ENCODE measurements at regions not wholly inside any gene's neighbourhood (a gene's known extent, or its start where the extent isn't known, plus 50 kb on each side); places are given as distances from the start of the nearest gene placed in this dataset.

GRCh38 chr18:29664278-29665036 is 1378.1 kb downstream of the DSC3 start:
- no peak for DNase-seq (ENCODE audit: low spot score)
- no peak overlapping the region for H3K27ac ChIP-seq
- TF ChIP-seq, protein P1, sequence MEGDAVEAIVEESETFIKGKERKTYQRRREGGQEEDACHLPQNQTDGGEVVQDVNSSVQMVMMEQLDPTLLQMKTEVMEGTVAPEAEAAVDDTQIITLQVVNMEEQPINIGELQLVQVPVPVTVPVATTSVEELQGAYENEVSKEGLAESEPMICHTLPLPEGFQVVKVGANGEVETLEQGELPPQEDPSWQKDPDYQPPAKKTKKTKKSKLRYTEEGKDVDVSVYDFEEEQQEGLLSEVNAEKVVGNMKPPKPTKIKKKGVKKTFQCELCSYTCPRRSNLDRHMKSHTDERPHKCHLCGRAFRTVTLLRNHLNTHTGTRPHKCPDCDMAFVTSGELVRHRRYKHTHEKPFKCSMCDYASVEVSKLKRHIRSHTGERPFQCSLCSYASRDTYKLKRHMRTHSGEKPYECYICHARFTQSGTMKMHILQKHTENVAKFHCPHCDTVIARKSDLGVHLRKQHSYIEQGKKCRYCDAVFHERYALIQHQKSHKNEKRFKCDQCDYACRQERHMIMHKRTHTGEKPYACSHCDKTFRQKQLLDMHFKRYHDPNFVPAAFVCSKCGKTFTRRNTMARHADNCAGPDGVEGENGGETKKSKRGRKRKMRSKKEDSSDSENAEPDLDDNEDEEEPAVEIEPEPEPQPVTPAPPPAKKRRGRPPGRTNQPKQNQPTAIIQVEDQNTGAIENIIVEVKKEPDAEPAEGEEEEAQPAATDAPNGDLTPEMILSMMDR (IDR thresholded peaks at IDR 0.05): no peak
- H3K4me3 ChIP-seq: no peak overlapping the region

DNA sequence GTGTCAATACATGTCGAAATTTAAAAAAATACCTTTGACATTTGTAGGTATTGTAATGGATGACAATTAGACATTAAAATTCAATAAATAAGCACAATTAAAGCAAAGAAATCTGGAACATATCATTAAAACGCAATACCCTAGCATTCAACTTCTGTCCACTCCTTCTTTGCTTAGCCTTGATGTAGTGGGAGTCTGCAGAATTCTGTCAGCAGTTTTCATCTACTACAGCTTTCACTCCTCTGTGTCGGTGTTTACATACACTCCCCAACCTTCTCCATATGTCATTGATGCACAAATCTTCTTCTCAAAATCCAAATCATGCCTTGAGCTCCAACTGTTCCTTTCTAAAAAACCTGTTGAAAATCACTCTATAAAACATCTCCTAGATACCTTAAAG is 1380.6 kb downstream of the DSC3 start:
- no peak for DNase-seq (ENCODE audit: low spot score)
- TF ChIP-seq, protein P1 (IDR thresholded peaks at IDR 0.05): no peak
- no peak overlapping the region for H3K27ac ChIP-seq
- no peak overlapping the region for H3K4me3 ChIP-seq

GRCh38 chr18:29660777-29661176 is 1381.8 kb downstream of the DSC3 start:
- TF ChIP-seq, protein P1 (IDR thresholded peaks at IDR 0.05): no peak

GRCh38 chr18:29653671-29654215 is 1388.8 kb downstream of the DSC3 start:
- H3K27ac ChIP-seq: no peak overlapping the region
- no peak overlapping the region for H3K4me3 ChIP-seq
- no peak for DNase-seq (ENCODE audit: low spot score)
- TF ChIP-seq, protein P1 (IDR thresholded peaks at IDR 0.05): no peak

More at GRCh38 chr18:29660777-29661176, 1381.8 kb downstream of the DSC3 start:
- Histone ChIP-seq H3K4me3 (no peak overlapping the region), H3K27ac (no peak overlapping the region)
- no peak for DNase-seq (ENCODE audit: low spot score)

DNA sequence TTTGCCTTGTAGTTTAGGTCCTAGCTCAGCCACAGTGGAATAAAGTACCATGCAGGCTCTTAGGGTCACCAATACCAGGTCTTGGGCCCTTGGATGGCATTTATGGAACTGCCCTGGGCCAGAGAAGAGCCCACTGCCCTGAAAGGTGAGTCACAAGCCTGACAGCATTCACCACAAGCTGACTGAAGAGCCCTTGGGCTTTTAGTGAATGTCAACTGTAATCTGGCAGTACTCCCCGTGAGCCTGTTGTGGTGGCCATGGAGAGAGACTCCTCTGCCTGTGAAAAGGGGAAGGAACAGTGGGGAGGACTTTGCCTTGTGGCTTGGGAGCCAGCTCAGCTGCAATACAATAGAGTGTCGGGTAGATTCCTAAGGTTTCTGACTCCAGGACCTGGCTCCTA is 1389.7 kb downstream of the DSC3 start:
- DNase-seq (ENCODE audit: low spot score): no peak
- Histone ChIP-seq H3K4me3 (no peak overlapping the region), H3K27ac (no peak overlapping the region)
- TF ChIP-seq, protein P1 (IDR thresholded peaks at IDR 0.05): no peak

DNA sequence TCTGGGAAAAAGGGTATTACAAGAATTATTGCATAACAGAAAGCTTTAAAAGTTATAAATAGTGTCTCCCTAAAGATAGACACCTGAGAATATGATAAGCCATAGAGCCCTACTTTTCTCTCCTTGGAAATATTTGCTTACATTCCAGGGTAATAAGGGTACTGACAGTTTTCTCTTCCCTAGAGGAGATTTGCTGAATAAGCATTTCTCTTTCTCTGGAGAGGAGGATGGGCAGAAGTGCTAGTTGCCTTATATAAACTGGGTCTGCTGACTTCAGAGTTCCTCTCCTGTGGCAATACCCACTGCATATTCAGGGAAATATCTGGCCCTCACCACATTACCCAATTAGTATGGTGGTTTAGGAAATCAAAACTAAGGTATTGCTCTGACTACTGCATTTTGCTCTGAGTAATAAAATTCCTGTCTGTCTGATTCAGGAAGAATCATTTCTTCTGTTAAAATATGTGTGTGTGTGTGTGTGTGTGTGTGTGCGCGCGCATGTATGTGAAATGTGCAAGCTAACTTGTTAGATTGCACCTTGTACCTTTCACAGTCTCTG is 1391.3 kb downstream of the DSC3 start:
- H3K27ac ChIP-seq: no peak overlapping the region
- no peak for DNase-seq (ENCODE audit: low spot score)
- TF ChIP-seq, protein P1 (IDR thresholded peaks at IDR 0.05): no peak
- H3K4me3 ChIP-seq: no peak overlapping the region

- DNase-seq (ENCODE audit: low spot score): no peak
- TF ChIP-seq, protein P1 (IDR thresholded peaks at IDR 0.05): no peak
- Histone ChIP-seq H3K27ac (no peak overlapping the region), H3K4me3 (no peak overlapping the region)
Observed at GRCh38 chr18:29648891-29649290, 1393.7 kb downstream of the DSC3 start.
